ENCODE measurements at regions not wholly inside any gene's neighbourhood (a gene's known extent, or its start where the extent isn't known, plus 50 kb on each side); places are given as distances from the start of the nearest gene placed in this dataset.
A peak's percentile ranks its signal among the peaks of the same experiment; 100 is the strongest.

- WGBS, 2 donors (ENCODE audit: extremely low coverage in 2 of 2, insufficient read length in 2 of 2, insufficient replicate concordance in 1 of 2): no CpG with 5 or more reads among the region's 39 CpGs
- no peak overlapping the region for H4K91ac ChIP-seq (ENCODE audit: low read depth, low read length, poor library complexity)
- H3K79me1 ChIP-seq (ENCODE audit: low read depth, low read length): no peaks in the 10 kb centered on the region
- H3K4me3 ChIP-seq (ENCODE audit: low read length in 2 of 2): peak overlapping the region in 1 of 2 donors; percentile 66
- no peak overlapping the region for H2BK12ac ChIP-seq (ENCODE audit: low read length)
- H3K14ac ChIP-seq (ENCODE audit: low read length): no peak overlapping the region
- DNase-seq (ENCODE audit: low spot score): no peak
- peak overlapping the region; percentile 81 for H2AFZ ChIP-seq (ENCODE audit: low read length)
- no peak overlapping the region for H4K8ac ChIP-seq (ENCODE audit: low read depth, low read length)
- H3K9me3 ChIP-seq (replicated peaks in 1 of 2; ENCODE audit: control insufficient read depth in 2 of 2, insufficient read depth in 1 of 2, low read depth in 1 of 2, low read length in 2 of 2): peaks cover 0 to 1% of the 10 kb centered on the region in 2 donors
- no peak overlapping the region for H3K4ac ChIP-seq (ENCODE audit: low read length)
- H3K18ac ChIP-seq (ENCODE audit: low read length): no peak overlapping the region
- peaks cover 5 to 26% of the 10 kb centered on the region in 2 donors for H3K4me1 ChIP-seq (ENCODE audit: control insufficient read depth in 2 of 2, insufficient read depth in 1 of 2, low read depth in 1 of 2, low read length in 2 of 2)
- no peak overlapping the region for H2BK120ac ChIP-seq (ENCODE audit: low read depth, low read length)
- H2AK5ac ChIP-seq (ENCODE audit: low read depth, low read length): no peak overlapping the region
- peak overlapping the region; percentile 75 for H3K4me2 ChIP-seq (ENCODE audit: insufficient read depth, low read length, poor library complexity, severe bottlenecking)
- H3K36me3 ChIP-seq (replicated peaks in 1 of 2; ENCODE audit: control insufficient read depth in 2 of 2, insufficient read depth in 2 of 2, low read length in 2 of 2): no peaks in the 10 kb centered on the region
- no peak overlapping the region for H3K27ac ChIP-seq (replicated peaks; ENCODE audit: low read length)
- no peak overlapping the region for H2BK5ac ChIP-seq (ENCODE audit: low read length)
- H3K27me3 ChIP-seq (ENCODE audit: control insufficient read depth in 3 of 3, insufficient read depth in 3 of 3, low read depth in 1 of 3, low read length in 3 of 3): peaks cover 47 to 98% (median 89%) of the 10 kb centered on the region in 3 experiments
- no peak overlapping the region for H3K9ac ChIP-seq (ENCODE audit: low read depth, low read length, poor library complexity)
- no peak overlapping the region for H3K23ac ChIP-seq (ENCODE audit: low read depth, low read length, poor library complexity)
- H2BK15ac ChIP-seq (ENCODE audit: low read length): no peak overlapping the region
These were observed 99.7 kb upstream of the HSD17B12 start for GRCh38 chr11:43580735-43581369.

GRCh38 chr11:43581370-43582023, 99.0 kb upstream of the HSD17B12 start:
- Histone ChIP-seq H4K8ac (ENCODE audit: low read depth, low read length) (no peak overlapping the region), H3K4me3 (ENCODE audit: low read length in 2 of 2) (peak overlapping the region in 1 of 2 donors; percentile 66), H3K4me2 (ENCODE audit: insufficient read depth, low read length, poor library complexity, severe bottlenecking) (peak overlapping the region; percentile 75), H2BK120ac (ENCODE audit: low read depth, low read length) (no peak overlapping the region), H2AK5ac (ENCODE audit: low read depth, low read length) (no peak overlapping the region), H2BK5ac (ENCODE audit: low read length) (no peak overlapping the region), H2AFZ (ENCODE audit: low read length) (peak overlapping the region; percentile 81), H3K18ac (ENCODE audit: low read length) (no peak overlapping the region), H2BK12ac (ENCODE audit: low read length) (no peak overlapping the region), H3K4me1 (ENCODE audit: control insufficient read depth in 2 of 2, insufficient read depth in 1 of 2, low read depth in 1 of 2, low read length in 2 of 2) (peaks cover 4 to 20% of the 10 kb centered on the region in 2 donors), H3K27me3 (ENCODE audit: control insufficient read depth in 3 of 3, insufficient read depth in 3 of 3, low read depth in 1 of 3, low read length in 3 of 3) (peaks cover 43 to 98% (median 83%) of the 10 kb centered on the region in 3 experiments), H3K79me1 (ENCODE audit: low read depth, low read length) (no peaks in the 10 kb centered on the region), H3K14ac (ENCODE audit: low read length) (no peak overlapping the region), H4K91ac (ENCODE audit: low read depth, low read length, poor library complexity) (no peak overlapping the region), H3K23ac (ENCODE audit: low read depth, low read length, poor library complexity) (no peak overlapping the region), H2BK15ac (ENCODE audit: low read length) (no peak overlapping the region), H3K4ac (ENCODE audit: low read length) (no peak overlapping the region), H3K36me3 (replicated peaks in 1 of 2; ENCODE audit: control insufficient read depth in 2 of 2, insufficient read depth in 2 of 2, low read length in 2 of 2) (no peaks in the 10 kb centered on the region), H3K9me3 (replicated peaks in 1 of 2; ENCODE audit: control insufficient read depth in 2 of 2, insufficient read depth in 1 of 2, low read depth in 1 of 2, low read length in 2 of 2) (peaks cover 0 to 1% of the 10 kb centered on the region in 2 donors), H3K27ac (replicated peaks; ENCODE audit: low read length) (no peak overlapping the region), H3K9ac (ENCODE audit: low read depth, low read length, poor library complexity) (no peak overlapping the region)
- no CpG with 5 or more reads among the region's 39 CpGs for WGBS, 2 donors (ENCODE audit: extremely low coverage in 2 of 2, insufficient read length in 2 of 2, insufficient replicate concordance in 1 of 2)
- no peak for DNase-seq (ENCODE audit: low spot score)

- H3K4me1 ChIP-seq (ENCODE audit: control insufficient read depth in 2 of 2, insufficient read depth in 1 of 2, low read depth in 1 of 2, low read length in 2 of 2): peaks cover 2 to 17% of the 10 kb centered on the region in 2 donors
- no peak overlapping the region for H3K23ac ChIP-seq (ENCODE audit: low read depth, low read length, poor library complexity)
- H2BK120ac ChIP-seq (ENCODE audit: low read depth, low read length): no peak overlapping the region
- peaks cover 0 to 1% of the 10 kb centered on the region in 2 donors for H3K9me3 ChIP-seq (replicated peaks in 1 of 2; ENCODE audit: control insufficient read depth in 2 of 2, insufficient read depth in 1 of 2, low read depth in 1 of 2, low read length in 2 of 2)
- H3K4me3 ChIP-seq (ENCODE audit: low read length in 2 of 2): no peak overlapping the region
- no peak overlapping the region for H3K18ac ChIP-seq (ENCODE audit: low read length)
- H3K4me2 ChIP-seq (ENCODE audit: insufficient read depth, low read length, poor library complexity, severe bottlenecking): peak overlapping the region; percentile 75
- H4K91ac ChIP-seq (ENCODE audit: low read depth, low read length, poor library complexity): no peak overlapping the region
- H3K36me3 ChIP-seq (replicated peaks in 1 of 2; ENCODE audit: control insufficient read depth in 2 of 2, insufficient read depth in 2 of 2, low read length in 2 of 2): no peaks in the 10 kb centered on the region
- no peak overlapping the region for H2BK5ac ChIP-seq (ENCODE audit: low read length)
- no peak overlapping the region for H3K27ac ChIP-seq (replicated peaks; ENCODE audit: low read length)
- H3K79me1 ChIP-seq (ENCODE audit: low read depth, low read length): no peaks in the 10 kb centered on the region
- H2BK15ac ChIP-seq (ENCODE audit: low read length): no peak overlapping the region
- H2AK5ac ChIP-seq (ENCODE audit: low read depth, low read length): no peak overlapping the region
- peak overlapping the region; percentile 48 for H3K14ac ChIP-seq (ENCODE audit: low read length)
- H2AFZ ChIP-seq (ENCODE audit: low read length): peak overlapping the region; percentile 65
- H3K4ac ChIP-seq (ENCODE audit: low read length): no peak overlapping the region
- peaks cover 40 to 98% (median 76%) of the 10 kb centered on the region in 3 experiments for H3K27me3 ChIP-seq (ENCODE audit: control insufficient read depth in 3 of 3, insufficient read depth in 3 of 3, low read depth in 1 of 3, low read length in 3 of 3)
- H3K9ac ChIP-seq (ENCODE audit: low read depth, low read length, poor library complexity): no peak overlapping the region
- no peak for DNase-seq (ENCODE audit: low spot score)
- no peak overlapping the region for H4K8ac ChIP-seq (ENCODE audit: low read depth, low read length)
- no CpG with 5 or more reads among the region's 37 CpGs for WGBS, 2 donors (ENCODE audit: extremely low coverage in 2 of 2, insufficient read length in 2 of 2, insufficient replicate concordance in 1 of 2)
- H2BK12ac ChIP-seq (ENCODE audit: low read length): no peak overlapping the region
These were observed 98.3 kb upstream of the HSD17B12 start for GRCh38 chr11:43582024-43582862.

Measured in neuronal stem cell (in vitro differentiated cells).